Gastrocnemius medialis (tissue), 4 donors: ENCODE measurements at regions not wholly inside any gene's neighbourhood (a gene's known extent, or its start where the extent isn't known, plus 50 kb on each side); places are given as distances from the start of the nearest gene placed in this dataset.

Experiments
- POLR2A ChIP-seq, 2 donors: fragments of 450-650 bp; IDR thresholded peaks; one replicate each; pipeline ENCODE4 v1.6.1; 2017; ENCODE audit warnings: antibody characterized with exemption in 2 of 2, mild to moderate bottlenecking in 2 of 2, moderate library complexity in 2 of 2
- TF ChIP-seq, protein P1 (sequence below), 5 experiments: fragments of 450-650 bp in 3 of 5; fragments of 200-600 bp in 2 of 5; sonication (generic) in 2 of 5; IDR thresholded peaks in 4 of 5; conservative IDR thresholded peaks in 1 of 5; 1 replicate in 4 of 5; 2 replicates in 1 of 5; pipeline ENCODE4 v1.5.1; 2016 to 2019; ENCODE audit warnings: antibody characterized with exemption in 5 of 5, mild to moderate bottlenecking in 3 of 5, moderate library complexity in 3 of 5

DNA sequence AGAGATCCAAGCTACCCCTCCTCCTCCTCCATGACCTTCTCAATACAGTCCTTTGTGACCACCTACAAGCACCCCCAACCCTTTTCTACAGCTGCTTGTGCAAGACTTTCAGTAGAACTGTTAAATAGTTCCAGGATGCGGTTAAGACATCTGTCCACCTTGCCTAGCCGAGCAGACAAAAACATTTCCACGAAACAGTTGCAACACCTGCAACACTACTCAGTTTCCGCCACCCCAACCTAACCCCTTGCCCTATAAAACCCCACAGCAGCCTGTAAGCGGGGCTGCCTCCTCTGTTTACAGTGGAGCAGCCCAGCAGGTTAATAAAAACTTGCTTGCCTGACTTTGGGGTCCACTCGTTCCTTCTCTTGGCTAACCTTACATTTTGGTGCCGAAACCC, 1803.5 kb upstream of the CDH6 start:
- TF ChIP-seq, protein P1, sequence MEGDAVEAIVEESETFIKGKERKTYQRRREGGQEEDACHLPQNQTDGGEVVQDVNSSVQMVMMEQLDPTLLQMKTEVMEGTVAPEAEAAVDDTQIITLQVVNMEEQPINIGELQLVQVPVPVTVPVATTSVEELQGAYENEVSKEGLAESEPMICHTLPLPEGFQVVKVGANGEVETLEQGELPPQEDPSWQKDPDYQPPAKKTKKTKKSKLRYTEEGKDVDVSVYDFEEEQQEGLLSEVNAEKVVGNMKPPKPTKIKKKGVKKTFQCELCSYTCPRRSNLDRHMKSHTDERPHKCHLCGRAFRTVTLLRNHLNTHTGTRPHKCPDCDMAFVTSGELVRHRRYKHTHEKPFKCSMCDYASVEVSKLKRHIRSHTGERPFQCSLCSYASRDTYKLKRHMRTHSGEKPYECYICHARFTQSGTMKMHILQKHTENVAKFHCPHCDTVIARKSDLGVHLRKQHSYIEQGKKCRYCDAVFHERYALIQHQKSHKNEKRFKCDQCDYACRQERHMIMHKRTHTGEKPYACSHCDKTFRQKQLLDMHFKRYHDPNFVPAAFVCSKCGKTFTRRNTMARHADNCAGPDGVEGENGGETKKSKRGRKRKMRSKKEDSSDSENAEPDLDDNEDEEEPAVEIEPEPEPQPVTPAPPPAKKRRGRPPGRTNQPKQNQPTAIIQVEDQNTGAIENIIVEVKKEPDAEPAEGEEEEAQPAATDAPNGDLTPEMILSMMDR (IDR thresholded peaks at IDR 0.05 in 4 of 5, conservative IDR thresholded peaks at IDR 0.05 in 1 of 5), result no peak
- no peak for TF ChIP-seq POLR2A (IDR thresholded peaks at IDR 0.05)
